Fibroblast of gingiva (primary cell): ENCODE measurements at regions not wholly inside any gene's neighbourhood (a gene's known extent, or its start where the extent isn't known, plus 50 kb on each side); places are given as distances from the start of the nearest gene placed in this dataset.

Experiments
- DNase-seq: peaks from one replicate; pipeline ENCODE4 v3.0.0-alpha.2; 2011; ENCODE audit warnings: low read depth

DNA sequence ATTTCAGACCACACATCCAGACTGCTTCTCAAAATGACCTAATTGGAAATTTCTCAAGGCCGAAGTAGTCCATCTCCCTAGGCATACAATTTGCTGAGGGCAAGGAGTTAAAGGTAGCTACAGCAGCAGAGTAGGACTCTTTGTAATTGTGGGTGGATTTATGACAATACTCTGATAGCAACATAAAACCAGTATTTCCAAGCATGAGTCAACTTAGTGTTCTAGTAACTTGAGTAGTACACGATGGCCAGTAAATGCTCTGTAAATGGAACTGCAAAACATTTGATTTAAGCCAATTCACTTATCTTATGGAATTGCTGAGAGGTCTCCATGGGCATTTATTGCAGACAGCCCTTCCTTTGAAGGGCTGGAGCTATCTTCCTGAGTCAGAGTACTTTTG is 352.2 kb downstream of the PLK2 start:
- peak; percentile 10 for DNase-seq

DNA sequence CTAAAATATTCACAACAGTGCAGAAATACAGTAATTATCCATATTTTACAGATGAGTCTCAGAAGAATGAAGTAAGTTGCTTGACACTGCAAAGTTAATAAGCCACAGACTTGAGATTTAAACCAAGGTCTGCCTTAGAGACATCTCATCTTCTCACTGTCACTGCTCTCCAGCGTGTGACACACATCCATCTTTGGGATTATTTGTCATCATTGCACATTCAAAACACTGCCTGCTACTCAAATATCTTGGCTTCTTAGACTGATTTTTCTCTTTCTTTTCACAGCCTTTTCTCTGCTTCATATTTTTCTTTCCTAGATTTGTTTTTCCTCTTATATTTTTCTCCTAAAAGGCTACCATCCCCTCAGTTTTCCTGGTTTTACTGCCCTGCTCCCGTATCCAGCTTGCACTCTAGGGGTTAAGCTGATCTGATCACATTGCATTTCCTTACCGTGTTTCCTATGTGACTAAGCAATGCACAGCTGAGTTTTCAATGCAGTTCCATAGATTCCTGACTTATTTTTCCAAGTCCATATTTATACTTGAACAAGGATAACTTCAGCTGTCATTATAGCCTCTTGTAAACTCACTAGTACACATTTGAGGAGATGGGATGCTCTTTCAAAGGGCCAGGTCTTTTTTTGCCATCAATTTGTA is 353.0 kb downstream of the PLK2 start:
- no peak for DNase-seq

DNA sequence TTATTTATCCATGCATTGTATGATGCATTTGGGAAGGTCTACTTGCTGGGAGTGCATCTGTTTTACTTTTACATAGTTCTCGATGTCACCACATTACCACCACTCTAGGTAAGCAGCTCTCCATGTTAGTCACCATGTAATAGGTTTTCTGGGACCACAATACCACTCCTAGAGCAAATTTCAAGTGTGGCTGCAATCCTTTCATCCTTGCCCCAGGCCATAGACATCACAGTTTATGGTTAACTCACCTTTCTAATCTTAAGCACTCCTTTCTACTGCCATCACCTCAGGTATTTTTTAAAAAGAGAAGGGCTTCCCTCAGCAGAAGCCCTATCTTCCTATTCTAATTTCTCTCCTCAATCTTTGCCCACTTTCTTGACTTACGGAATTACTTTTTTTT is 354.1 kb downstream of the PLK2 start:
- no peak for DNase-seq

DNA sequence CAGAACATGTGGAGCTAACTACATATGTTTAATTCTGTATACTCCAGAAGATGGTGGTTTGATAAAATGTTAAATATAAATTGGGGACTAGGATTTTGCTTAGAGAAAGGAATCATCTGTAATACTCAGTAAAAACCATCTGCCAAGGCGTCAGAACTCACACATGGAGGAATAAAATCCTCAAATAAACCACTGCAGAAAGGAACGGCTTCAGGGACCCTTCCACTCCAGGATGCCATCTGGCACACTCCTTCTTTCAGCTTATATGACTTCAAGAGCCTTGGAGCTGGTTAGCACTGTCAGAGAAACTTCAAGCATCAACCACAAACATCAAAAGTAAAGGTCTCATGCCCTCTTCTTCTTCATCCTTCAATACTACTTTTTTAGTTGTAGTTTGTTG is 360.6 kb downstream of the PLK2 start:
- DNase-seq = no peak

DNA sequence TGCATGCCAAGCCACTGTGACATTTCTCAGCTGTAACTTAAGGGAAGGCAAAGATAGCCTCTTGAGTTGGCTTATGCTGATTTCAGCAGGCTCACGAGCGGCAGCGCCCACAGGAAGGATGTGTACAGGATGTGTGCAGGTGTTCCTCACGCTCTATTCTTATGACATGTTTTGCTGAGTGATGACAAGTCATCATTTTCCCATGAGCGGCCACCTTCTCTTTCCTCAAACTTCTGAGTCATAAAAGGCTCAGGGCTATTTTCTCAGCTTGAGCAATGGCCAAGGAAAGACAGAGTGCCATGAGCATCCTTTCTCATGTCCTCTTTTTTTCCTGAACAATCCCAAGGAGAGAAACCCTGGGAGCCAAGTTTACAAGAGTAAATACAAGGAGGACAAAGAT is 365.9 kb downstream of the PLK2 start:
- DNase-seq = no peak

DNA sequence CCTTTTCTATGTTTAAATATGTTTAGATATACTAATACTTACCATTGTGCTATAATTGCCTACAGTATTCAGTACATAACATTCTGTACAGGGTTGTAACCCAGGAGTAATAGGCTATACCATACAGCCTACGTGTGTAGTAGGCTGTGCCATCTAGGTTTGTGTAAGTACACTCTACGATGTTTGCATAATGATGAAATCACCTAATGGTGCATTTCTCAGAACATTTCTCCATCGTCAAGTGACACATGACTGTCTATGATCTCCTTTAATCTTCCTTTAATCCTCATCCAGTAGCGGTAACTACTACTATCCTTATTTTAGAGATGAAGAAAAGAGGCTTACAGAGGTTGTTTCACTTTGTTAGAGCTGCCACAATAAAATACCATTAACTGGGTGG is 369.2 kb downstream of the PLK2 start:
- DNase-seq = no peak

DNA sequence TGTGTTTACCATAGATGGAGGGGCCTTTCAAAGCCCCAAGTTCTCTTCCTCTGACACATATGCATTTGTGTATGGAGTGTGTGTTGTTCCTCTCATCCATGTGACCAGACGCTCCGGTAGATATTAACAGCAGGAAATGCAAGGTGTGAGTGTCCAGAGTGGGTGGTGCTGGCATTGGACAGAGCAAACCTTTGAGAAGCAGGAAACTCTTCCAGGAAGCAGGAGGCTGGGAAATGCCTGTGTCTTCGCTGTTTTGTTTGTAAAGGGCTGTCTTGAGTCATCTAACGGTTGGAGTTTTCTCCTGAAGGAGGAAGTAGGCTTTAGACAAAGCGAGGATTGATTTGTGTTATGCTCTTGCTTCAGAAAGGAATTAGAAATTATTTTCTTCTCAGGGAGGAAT is 370.9 kb downstream of the PLK2 start:
- DNase-seq = no peak

DNA sequence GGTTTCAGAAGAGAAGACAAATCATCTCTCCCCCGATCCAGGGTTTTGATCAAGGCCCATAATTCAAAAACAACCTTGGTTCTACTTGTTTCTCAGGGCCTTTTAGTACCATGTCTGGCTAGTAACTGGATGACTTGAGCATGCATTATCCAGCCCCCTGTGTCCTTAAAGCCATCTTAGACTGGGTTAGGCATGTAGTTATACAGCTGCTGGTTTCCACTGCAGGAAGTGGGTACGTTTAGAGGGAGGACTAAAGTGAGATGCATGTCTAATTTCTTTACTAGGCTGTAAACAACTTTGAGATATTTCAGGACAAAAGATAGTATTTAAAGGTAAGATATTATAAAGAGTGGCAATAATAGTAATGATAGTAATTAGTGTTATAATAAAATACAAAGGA is 372.0 kb downstream of the PLK2 start:
- no peak for DNase-seq

DNA sequence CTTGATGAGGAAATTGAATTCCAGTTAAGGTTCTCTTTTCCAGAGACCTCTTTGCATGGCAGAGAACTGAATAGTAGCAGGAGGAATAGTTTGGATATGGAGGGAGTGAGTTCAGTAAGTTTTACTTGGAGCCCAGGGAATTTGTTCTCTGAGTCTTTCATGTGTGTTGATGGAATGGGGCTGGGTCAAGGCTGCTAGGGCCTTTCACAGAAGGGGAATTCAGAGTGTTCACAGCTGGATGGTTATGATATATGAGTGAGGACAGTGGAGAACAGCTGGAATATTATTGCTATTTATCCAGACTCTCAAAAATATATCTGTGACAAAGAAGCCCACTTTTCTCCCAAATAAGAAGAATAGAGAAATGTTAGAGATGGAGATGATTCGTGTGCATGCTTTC is 372.8 kb downstream of the PLK2 start:
- no peak for DNase-seq

DNA sequence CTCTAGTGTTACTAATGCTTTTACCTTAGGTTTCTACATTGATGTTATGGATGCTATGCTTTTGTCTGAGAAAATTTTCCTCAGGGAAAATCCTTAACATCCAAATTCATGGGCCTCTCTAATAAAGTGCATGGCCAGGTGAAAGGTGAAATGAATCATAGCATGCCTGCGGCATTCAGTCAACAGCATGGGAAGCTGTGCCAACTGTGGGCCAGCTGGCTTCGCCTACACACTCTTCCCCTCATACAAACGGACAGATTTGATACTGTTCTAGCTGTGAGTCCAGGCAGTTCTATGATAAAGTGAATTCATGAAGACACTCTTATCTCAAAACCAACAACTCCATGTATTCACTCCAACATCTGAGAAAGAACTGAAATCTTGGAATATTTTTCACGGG is 374.1 kb downstream of the PLK2 start:
- DNase-seq = no peak

DNA sequence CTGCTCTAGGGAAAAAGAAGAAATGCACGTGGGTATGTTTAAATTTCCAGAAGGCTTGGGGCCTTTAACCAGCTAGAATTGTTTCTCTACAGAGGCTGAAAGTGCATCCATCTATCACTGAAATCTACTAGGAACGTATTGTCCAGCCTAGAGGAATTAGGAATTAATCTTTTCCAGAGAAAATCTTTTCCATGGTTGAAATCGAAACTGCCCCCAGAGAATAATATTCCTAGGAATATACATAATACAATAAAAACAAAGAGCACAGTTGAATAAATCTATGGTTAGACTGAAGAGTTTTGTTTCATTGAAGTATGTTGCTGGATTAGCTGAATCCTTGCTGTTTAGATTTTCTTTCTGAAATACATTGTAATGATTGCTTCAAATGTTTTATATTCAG is 378.5 kb downstream of the PLK2 start:
- no peak for DNase-seq

DNA sequence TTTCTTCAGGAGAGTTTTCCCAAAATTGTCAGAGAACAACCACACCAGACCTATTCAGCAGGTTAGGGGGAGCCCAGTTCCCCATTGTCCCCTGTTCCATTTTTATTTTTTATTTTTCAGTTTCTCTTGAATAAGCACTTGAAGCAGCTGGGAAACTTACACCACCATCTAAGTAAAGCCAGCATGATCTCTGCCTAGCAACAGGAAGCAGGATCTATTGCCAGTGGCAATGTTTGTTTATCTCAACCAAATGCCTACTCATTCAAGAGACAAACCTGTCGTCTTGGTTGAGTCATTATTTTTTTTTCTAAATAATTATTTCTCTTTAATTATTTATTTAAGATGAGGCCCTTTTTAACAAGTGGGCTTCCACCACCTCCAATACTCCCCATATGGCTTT is 379.3 kb downstream of the PLK2 start:
- DNase-seq = peak; percentile 67

DNA sequence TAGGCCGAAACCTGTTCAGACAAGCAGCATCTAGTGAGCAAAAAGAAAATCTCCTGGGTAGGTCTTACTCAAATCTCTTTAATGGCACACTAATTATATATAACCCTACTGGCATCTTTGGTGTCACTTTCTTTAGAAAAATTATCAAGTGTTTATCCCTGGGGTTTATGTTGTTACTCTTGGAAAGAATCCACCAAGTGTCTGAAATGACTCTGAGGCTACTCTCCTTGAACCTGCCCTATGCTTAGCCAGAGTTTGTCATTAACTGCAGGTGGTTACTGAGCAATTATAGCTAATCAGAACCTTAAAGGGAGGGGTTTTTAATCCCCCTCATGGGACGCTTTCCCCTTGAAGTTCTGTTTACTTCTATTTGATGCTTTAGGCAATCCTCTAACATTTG is 381.9 kb downstream of the PLK2 start:
- no peak for DNase-seq

DNA sequence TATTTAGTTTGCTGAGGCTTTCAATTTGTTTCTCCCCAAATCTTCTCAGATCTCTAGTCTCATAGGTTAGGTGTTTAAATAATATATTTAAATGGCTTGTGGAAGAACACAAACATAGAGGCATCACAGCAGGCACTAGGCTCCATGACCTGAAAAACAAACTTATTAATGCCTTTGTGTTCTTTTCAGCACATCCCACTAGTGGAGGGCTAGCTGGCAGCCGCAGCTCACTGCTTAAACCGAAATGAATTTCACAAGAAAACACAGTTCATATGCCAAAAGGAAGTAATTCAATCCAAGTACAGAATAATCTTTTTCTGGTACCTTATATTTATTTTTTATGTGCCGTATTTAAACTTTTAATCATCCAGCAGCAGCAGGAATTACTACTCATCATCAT is 382.5 kb downstream of the PLK2 start:
- peak; percentile 41 for DNase-seq

DNA sequence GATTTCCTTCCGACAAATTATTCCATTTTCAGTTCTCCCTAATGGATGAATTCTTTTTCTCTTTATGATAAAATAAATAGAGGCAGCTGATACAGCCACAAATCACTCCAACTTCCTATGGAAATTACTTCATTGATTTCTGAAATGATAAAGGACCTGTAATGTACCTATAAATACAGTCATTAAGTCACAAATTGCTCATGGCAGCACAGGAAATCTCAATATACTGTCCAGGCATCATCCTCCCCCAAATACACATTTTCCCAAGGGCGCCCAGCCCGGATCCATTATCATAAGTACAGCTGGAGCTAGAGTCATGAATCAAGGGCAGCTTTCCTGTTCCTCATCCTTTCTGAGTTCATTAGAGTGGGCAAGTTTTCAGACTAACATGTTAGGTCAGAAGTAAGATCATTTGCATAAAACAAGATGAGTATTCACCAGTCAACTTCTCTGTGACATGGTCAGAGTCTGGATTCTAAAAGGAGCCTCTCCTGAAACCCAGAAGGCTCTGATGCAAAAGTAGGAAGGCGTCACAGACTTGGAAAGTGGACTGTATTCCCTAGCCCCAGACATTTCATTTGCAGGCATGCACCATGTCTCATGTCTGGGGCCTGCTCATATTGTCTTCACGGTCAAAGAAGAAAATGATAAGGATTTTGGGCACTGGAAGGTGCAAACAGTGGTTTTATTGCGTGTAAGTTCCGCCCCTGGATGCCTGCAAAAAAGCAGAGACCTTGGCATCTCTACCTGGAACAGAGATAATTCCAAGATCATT is 383.2 kb downstream of the PLK2 start:
- no peak for DNase-seq

DNA sequence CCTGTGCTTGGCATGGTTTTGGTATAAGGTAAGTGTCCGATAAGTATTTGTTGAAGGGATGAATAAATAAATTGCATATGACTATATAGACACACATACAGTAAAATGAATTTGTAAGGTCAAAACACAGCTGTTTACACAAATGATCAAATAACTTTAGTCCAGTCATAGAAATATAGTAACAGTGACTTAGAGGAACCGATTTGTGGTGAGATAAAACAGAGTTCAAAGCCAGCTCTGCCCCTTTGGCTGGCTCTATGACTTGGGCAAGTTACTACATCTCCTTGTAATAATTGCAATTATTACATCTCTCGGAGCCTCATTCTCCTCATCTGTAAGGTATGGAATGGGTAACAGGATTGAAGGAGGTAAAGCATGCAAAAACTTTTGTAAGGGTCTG is 384.0 kb downstream of the PLK2 start:
- DNase-seq = no peak

DNA sequence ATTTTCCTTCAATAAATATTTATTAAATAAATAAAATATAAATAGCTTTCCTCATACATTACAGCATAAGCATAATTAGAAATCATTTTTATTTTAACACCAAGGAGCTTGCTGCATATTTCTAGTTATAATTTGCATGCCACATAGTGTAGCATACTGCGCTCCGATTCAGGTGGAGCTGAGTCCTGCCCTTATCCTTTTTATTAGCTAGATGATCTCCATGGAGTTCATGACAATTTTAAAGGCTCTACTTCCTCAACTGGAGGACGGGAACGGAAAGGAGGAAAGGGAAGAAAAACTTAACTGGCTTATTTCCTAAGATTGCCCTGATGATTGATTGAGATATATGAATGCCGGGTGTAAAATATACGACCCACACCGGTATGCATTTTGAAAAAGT is 385.2 kb downstream of the PLK2 start:
- no peak for DNase-seq

DNA sequence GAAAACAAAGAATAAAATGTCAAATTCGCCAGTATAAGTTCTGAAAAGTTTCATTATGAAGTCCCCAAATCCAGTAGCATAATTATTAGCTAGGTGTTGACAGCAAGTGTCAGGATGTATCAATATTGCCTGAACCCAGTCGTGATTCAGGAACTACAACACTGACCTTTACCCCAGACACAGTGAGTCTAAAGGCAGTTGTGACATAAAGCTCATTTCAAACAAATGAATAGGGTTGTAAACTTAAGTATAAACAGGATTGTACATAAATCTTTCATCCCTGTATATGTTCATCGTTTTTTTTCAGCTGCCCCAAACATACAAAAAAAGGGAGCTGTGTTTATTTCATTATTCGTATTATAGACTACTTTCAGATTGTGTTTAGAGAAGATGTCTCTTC is 385.7 kb downstream of the PLK2 start:
- DNase-seq = no peak

DNA sequence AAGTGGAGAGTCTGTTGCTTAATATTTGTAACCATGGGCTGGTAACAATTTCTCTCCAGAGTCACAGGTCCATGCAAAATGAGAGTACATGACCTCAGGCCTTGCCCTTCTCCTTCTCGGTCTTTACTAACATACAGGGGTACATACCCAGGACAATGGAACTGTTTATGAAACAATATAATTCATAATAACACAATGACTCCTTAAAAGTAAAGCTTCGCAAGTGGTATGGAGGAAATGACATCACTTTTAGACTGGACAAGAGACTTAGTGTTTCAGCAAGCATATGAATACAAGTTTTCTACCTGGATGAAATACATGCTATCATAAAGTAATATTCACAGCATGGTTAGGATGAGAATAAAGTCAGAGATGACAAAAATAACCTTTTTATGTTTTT is 386.6 kb downstream of the PLK2 start:
- DNase-seq = no peak

DNA sequence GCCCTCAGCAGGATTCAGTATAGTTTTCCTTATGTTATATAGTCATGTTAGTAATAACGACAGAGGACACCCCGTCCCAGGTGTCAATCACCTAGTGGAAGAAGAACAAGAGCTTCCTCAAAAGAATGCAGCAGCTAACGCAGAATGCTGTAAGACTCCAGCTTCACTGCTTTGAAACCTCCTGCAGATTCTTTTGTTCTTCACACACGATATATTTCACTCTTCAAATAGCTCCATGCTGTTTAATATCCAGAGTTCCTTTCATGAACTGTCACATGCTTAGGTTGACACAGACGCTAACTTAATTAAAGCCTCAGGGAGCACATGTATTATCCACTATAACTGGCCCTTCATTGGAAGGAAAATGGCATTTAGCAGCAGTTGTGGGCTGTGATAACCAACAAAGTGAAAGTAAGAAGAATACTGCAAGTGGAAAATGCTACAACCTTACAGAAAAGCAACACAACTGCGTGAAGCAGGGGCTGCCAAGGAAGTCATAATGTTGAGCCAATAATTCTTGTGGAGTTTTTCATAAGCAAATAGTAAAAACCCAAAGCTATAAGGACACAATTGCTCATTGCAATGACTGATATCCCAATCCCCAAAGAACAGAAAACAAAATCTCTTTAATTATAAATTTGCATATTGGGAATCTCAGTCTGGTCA is 387.5 kb downstream of the PLK2 start:
- DNase-seq = no peak

DNA sequence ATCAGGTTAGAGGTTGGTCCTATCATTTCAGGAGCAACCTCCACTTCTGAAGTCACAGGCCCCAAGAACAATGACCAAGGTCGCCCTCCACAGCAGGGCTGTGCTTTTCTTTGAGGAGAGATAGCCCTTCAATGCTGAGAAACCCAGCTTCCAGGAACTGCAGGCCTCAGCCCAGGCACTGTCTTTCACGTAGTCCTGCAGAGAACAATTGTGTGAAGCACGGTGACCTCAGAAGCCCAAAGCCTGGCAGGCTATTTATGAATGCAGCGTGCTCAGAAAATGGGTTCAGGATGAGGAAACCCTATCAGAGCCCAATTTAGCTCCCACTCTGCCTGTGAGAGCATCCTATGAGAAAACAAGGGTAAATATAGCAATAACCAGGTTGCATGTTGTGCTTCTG is 388.3 kb downstream of the PLK2 start:
- no peak for DNase-seq

DNA sequence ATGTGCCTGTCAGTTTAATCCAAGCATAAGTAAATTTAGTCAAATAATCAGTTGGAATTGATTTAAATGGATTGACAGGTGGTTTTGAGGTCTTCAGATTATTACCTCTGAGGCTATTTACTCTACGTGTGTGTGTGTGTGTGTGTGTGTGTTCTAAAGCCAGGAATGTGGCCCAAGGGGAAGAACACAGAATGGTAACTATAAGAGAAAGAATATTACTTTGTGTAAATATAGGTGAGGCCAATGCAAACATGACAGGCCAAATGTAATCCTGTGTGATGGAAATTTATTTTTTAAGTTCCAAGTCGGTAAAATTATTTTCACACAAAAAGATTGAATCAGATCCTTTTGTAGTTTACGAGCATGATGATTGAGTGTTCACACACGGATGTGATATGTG is 390.0 kb downstream of the PLK2 start:
- DNase-seq = no peak

DNA sequence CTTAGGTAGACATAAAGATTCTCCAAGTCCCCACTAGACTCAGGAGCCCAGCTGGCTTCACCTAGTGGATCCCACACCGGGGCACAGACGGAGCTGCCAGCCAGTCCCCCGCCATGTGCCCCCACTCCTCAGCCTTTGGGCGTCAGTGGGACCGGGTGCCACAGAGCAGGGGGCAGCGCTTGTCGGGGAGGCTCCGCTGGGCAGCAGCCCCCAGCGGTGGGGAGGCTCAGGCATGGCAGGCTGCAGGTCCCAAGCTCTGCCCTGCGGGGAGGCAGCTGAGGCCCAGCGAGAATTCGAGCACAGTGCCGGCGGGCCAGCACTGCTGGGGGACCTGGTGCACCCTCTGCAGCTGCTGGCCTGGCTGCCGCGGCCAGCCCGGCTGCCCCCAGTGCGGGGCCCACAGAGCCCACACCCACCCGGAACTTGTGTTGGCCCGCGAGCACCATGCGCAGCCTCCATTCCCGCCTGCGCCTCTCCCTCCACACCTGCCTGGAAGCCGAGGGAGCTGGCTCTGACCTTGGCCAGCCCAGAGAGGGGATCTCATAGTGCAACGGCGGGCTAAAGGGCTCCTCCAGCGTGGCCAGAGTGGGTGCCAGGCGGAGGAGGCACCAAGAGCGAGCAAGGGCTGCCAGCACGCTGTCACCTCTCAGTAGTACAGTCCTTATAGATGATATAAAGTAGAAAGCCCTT is 390.7 kb downstream of the PLK2 start:
- DNase-seq = no peak
